H9 (cell line): ENCODE measurements at regions not wholly inside any gene's neighbourhood (a gene's known extent, or its start where the extent isn't known, plus 50 kb on each side); places are given as distances from the start of the nearest gene placed in this dataset.

ENCODE experiments used
- DNase-seq: peaks from one replicate; pipeline ENCODE4 v3.0.0-alpha.2; 2017
- H2AFZ ChIP-seq: one replicate; pipeline ENCODE4 v1.6.1; 2013; ENCODE audit warnings: mild to moderate bottlenecking, low read length, control low read depth, moderate library complexity
- H2AK5ac ChIP-seq: 2 replicates; pipeline ENCODE4 v1.6.1; 2013; ENCODE audit warnings: low read length, control low read depth, mixed read lengths; ENCODE audit not compliant: insufficient read length
- H2BK120ac ChIP-seq: one replicate; pipeline ENCODE4 v1.6.1; 2013; ENCODE audit warnings: low read depth, mild to moderate bottlenecking, low read length, control low read depth, inconsistent platforms; ENCODE audit not compliant: poor library complexity, severe bottlenecking
- H2BK12ac ChIP-seq: 2 replicates; pipeline ENCODE4 v1.6.1; 2013; ENCODE audit warnings: low read length, control low read depth, mixed read lengths, low read depth; ENCODE audit not compliant: insufficient read length
- H2BK15ac ChIP-seq: 2 replicates; pipeline ENCODE4 v1.6.1; 2013; ENCODE audit warnings: low read depth, low read length, control low read depth
- H2BK20ac ChIP-seq: one replicate; pipeline ENCODE4 v1.6.1; 2013; ENCODE audit warnings: low read depth, mild to moderate bottlenecking, low read length, control low read depth, inconsistent platforms; ENCODE audit not compliant: poor library complexity, severe bottlenecking
- H2BK5ac ChIP-seq: 2 replicates; pipeline ENCODE4 v1.6.1; 2013; ENCODE audit warnings: low read length, control low read depth, mixed read lengths; ENCODE audit not compliant: insufficient read length
- H3K14ac ChIP-seq: 2 replicates; pipeline ENCODE4 v1.6.1; 2013; ENCODE audit warnings: low read length, control low read depth; ENCODE audit not compliant: insufficient read depth
- H3K18ac ChIP-seq: 2 replicates; pipeline ENCODE4 v1.6.1; 2013; ENCODE audit warnings: low read depth, mild to moderate bottlenecking, mixed read lengths, low read length, control low read depth; ENCODE audit not compliant: insufficient read length
- H3K23ac ChIP-seq: 2 replicates; pipeline ENCODE4 v1.6.1; 2013; ENCODE audit warnings: low read length, control low read depth, mixed read lengths, low read depth; ENCODE audit not compliant: insufficient read length
- H3K23me2 ChIP-seq: 2 replicates; pipeline ENCODE4 v1.6.1; 2013; ENCODE audit warnings: low read depth, mild to moderate bottlenecking, mixed read lengths, low read length, control low read depth; ENCODE audit not compliant: insufficient read length, poor library complexity, severe bottlenecking
- H3K27ac ChIP-seq: 2 replicates; pipeline ENCODE4 v1.5.1; 2013; ENCODE audit warnings: low read length, control low read depth, mixed read lengths, low read depth; ENCODE audit not compliant: insufficient read length
- H3K27me3 ChIP-seq: 2 replicates; pipeline ENCODE4 v1.6.1; 2013; ENCODE audit warnings: low read length, control low read depth, inconsistent platforms; ENCODE audit not compliant: insufficient read depth
- H3K4ac ChIP-seq: 2 replicates; pipeline ENCODE4 v1.6.1; 2013; ENCODE audit warnings: low read depth, mild to moderate bottlenecking, control low read depth, inconsistent platforms, low read length, moderate library complexity
- H3K4me1 ChIP-seq: 2 replicates; pipeline ENCODE4 v1.6.1; 2013; ENCODE audit warnings: low read length, control low read depth, inconsistent platforms; ENCODE audit not compliant: insufficient read depth
- H3K4me2 ChIP-seq: 2 replicates; pipeline ENCODE4 v1.6.1; 2013; ENCODE audit warnings: low read length, control low read depth, mixed read lengths; ENCODE audit not compliant: insufficient read length, insufficient read depth
- H3K56ac ChIP-seq: 2 replicates; pipeline ENCODE4 v1.6.1; 2013; ENCODE audit warnings: low read depth, mild to moderate bottlenecking, mixed read lengths, low read length, control low read depth; ENCODE audit not compliant: insufficient read length
- H3K79me1 ChIP-seq: 2 replicates; pipeline ENCODE4 v1.6.1; 2013; ENCODE audit warnings: low read depth, mild to moderate bottlenecking, moderate library complexity, low read length, control low read depth, inconsistent platforms; ENCODE audit not compliant: insufficient read depth, poor library complexity, severe bottlenecking
- H3K79me2 ChIP-seq: 2 replicates; pipeline ENCODE4 v1.6.1; 2013; ENCODE audit warnings: low read length, control low read depth, inconsistent platforms; ENCODE audit not compliant: insufficient read depth
- H3K9ac ChIP-seq: 2 replicates; pipeline ENCODE4 v1.6.1; 2013; ENCODE audit warnings: low read length, control low read depth, mixed read lengths; ENCODE audit not compliant: insufficient read length; ENCODE audit errors: extremely low read depth
- H3K9me3 ChIP-seq: one replicate; pipeline ENCODE4 v1.6.1; 2013; ENCODE audit warnings: low read depth, low read length, inconsistent platforms; ENCODE audit not compliant: control insufficient read depth
- H3T11ph ChIP-seq: one replicate; pipeline ENCODE4 v1.6.1; 2013; ENCODE audit warnings: mild to moderate bottlenecking, low read length, control low read depth, inconsistent platforms
- H4K20me1 ChIP-seq: one replicate; pipeline ENCODE4 v1.6.1; 2013; ENCODE audit not compliant: control insufficient read depth, insufficient read length, insufficient read depth
- H4K5ac ChIP-seq: 2 replicates; pipeline ENCODE4 v1.6.1; 2013; ENCODE audit warnings: low read depth, mild to moderate bottlenecking, mixed read lengths, low read length, control low read depth; ENCODE audit not compliant: insufficient read length
- H4K8ac ChIP-seq: replicated peaks from 2 replicates; pipeline ENCODE4 v1.6.1; 2013; ENCODE audit warnings: low read length, control low read depth, mixed read lengths, low read depth; ENCODE audit not compliant: insufficient read length
- H4K91ac ChIP-seq: 2 replicates; pipeline ENCODE4 v1.6.1; 2013; ENCODE audit warnings: low read depth, mild to moderate bottlenecking, moderate library complexity, mixed read lengths, low read length, control low read depth; ENCODE audit not compliant: insufficient read length
- H3K27ac Mint-ChIP-seq, 3 experiments: 2 replicates in 2 of 3; 3 replicates in 1 of 3; pipeline ENCODE4 v1.8.0; 2020 to 2021; ENCODE audit warnings: mixed read lengths in 3 of 3, mild to moderate bottlenecking in 1 of 3, moderate library complexity in 1 of 3
- H3K27me3 Mint-ChIP-seq: 2 replicates; pipeline ENCODE4 v1.8.0; 2021; ENCODE audit warnings: low read depth, mild to moderate bottlenecking, moderate library complexity, mixed read lengths
- H3K36me3 Mint-ChIP-seq, 3 experiments: 2 replicates in 2 of 3; 3 replicates in 1 of 3; pipeline ENCODE4 v1.8.0; 2020 to 2021; ENCODE audit warnings: low read depth in 3 of 3, mixed read lengths in 3 of 3; ENCODE audit not compliant: insufficient read depth in 1 of 3
- H3K4me1 Mint-ChIP-seq, 2 experiments: 2 replicates each; pipeline ENCODE4 v1.8.0; 2020; ENCODE audit warnings: mixed read lengths in 2 of 2
- H3K4me3 Mint-ChIP-seq, 2 experiments: 2 replicates in 1 of 2; 3 replicates in 1 of 2; pipeline ENCODE4 v1.8.0; 2020 to 2021; ENCODE audit warnings: mild to moderate bottlenecking in 2 of 2, mixed read lengths in 2 of 2, moderate library complexity in 1 of 2
- H3K9me3 Mint-ChIP-seq, 2 experiments: 2 replicates in 1 of 2; 3 replicates in 1 of 2; pipeline ENCODE4 v1.8.0; 2020; ENCODE audit warnings: mild to moderate bottlenecking in 2 of 2, mixed read lengths in 2 of 2, moderate library complexity in 1 of 2
- CTCF ChIP-seq: fragments of 200-600 bp; sonication (generic); conservative IDR thresholded peaks from 3 replicates; pipeline ENCODE4 v1.8.0; 2021; ENCODE audit warnings: antibody characterized with exemption, mild to moderate bottlenecking
- WGBS: extraction: QIAGEN DNeasy Blood & Tissue Kit; methylation state at CpG from one replicate; pipeline ENCODE4 v1.1.7; 2013; ENCODE audit warnings: missing lambda C conversion rate, low lambda C conversion rate, mixed read lengths; ENCODE audit not compliant: insufficient read length; ENCODE audit errors: extremely low coverage; 5-methylcytosine and 5-hydroxymethylcytosine counted together

- H3K4me3 Mint-ChIP-seq = no peak overlapping the region
- H3K36me3 Mint-ChIP-seq = no peaks in the 10 kb centered on the region
- Histone ChIP-seq H2BK20ac (no peak overlapping the region), H2BK120ac (no peak overlapping the region), H2BK5ac (no peak overlapping the region), H3K4me2 (no peak overlapping the region), H3K4me1 (no peaks in the 10 kb centered on the region), H3K18ac (no peak overlapping the region), H3T11ph (no peak overlapping the region), H3K14ac (no peak overlapping the region), H4K5ac (no peak overlapping the region), H2BK15ac (no peak overlapping the region), H4K20me1 (no peaks in the 10 kb centered on the region), H3K23me2 (no peaks in the 10 kb centered on the region), H2AFZ (no peak overlapping the region), H2AK5ac (no peak overlapping the region), H2BK12ac (no peak overlapping the region), H3K4ac (no peak overlapping the region), H3K27me3 (no peaks in the 10 kb centered on the region), H3K23ac (no peak overlapping the region), H3K27ac (no peak overlapping the region), H3K79me2 (no peaks in the 10 kb centered on the region), H3K9ac (no peak overlapping the region), H4K91ac (no peak overlapping the region), H4K8ac (no peak overlapping the region), H3K9me3 (no peaks in the 10 kb centered on the region), H3K79me1 (no peaks in the 10 kb centered on the region), H3K56ac (no peak overlapping the region)
- H3K9me3 Mint-ChIP-seq = no peaks in the 10 kb centered on the region
- peak; percentile 56 for TF ChIP-seq CTCF
- no peak overlapping the region for H3K27ac Mint-ChIP-seq
- H3K27me3 Mint-ChIP-seq = no peaks in the 10 kb centered on the region; the same call in none of the 2 replicates
- H3K4me1 Mint-ChIP-seq = 0 out of 4 replicates have a peak, but pooled peaks cover 0 to 5% of the 10 kb centered on the region in 2 experiments
- DNase-seq = peak; percentile 41
- no CpG with 5 or more reads among the region's 9 CpGs for WGBS
Measured at GRCh38 chr6:105509506-105510331, 106.8 kb upstream of the PREP start.
